GM23338 (cell line): ENCODE measurements at regions not wholly inside any gene's neighbourhood (a gene's known extent, or its start where the extent isn't known, plus 50 kb on each side); places are given as distances from the start of the nearest gene placed in this dataset.

Experiments used
- CREB1 ChIP-seq: fragments of 250-450 bp; sonication (Bioruptor Pico); IDR thresholded peaks from 2 replicates; pipeline ENCODE4 v1.5.0; 2020; ENCODE audit warnings: low read depth, mild to moderate bottlenecking, moderate library complexity
- CTCF ChIP-seq, 2 experiments: fragments of 200-600 bp in 1 of 2; sonication (generic) in 1 of 2; conservative IDR thresholded peaks; 2 replicates each; pipeline versions ENCODE4 v1.5.1 to v1.6.1; 2016 to 2017; ENCODE audit warnings: antibody characterized with exemption in 2 of 2, low read depth in 2 of 2, mild to moderate bottlenecking in 2 of 2, moderate library complexity in 1 of 2
- EZH2 ChIP-seq: fragments of 200-600 bp; sonication (generic); IDR thresholded peaks from one replicate; pipeline ENCODE4 v1.8.0; 2017; ENCODE audit warnings: antibody characterized with exemption, mild to moderate bottlenecking, low read depth; ENCODE audit not compliant: unreplicated experiment
- EZH2phosphoT487 ChIP-seq: fragments of 200-600 bp; sonication (generic); IDR thresholded peaks from one replicate; pipeline ENCODE4 v1.8.1; 2018; ENCODE audit warnings: antibody characterized with exemption; ENCODE audit not compliant: unreplicated experiment
- NANOG ChIP-seq: IDR thresholded peaks from 2 replicates; pipeline ENCODE4 v1.6.1; 2016; ENCODE audit warnings: antibody characterized with exemption, borderline replicate concordance
- POLR2AphosphoS5 ChIP-seq: IDR thresholded peaks from 2 replicates; pipeline ENCODE4 v1.6.1; 2016; ENCODE audit warnings: antibody characterized with exemption, low read depth
- REST ChIP-seq: IDR thresholded peaks from one replicate; pipeline ENCODE4 v1.6.1; 2018; ENCODE audit warnings: antibody characterized with exemption; ENCODE audit not compliant: unreplicated experiment
- ZNF114 ChIP-seq: fragments of 250-450 bp; sonication (Bioruptor Pico); IDR thresholded peaks from 2 replicates; pipeline ENCODE4 v1.5.0; 2020; ENCODE audit warnings: mild to moderate bottlenecking, moderate library complexity
- ZNF331 ChIP-seq: fragments of 250-450 bp; sonication (Bioruptor Pico); IDR thresholded peaks from 2 replicates; pipeline ENCODE4 v1.5.0; 2020; ENCODE audit warnings: low read depth, mild to moderate bottlenecking, moderate library complexity
- ZNF462 ChIP-seq: fragments of 250-450 bp; sonication (Bioruptor Pico); IDR thresholded peaks from 2 replicates; pipeline ENCODE4 v1.5.0; 2020; ENCODE audit warnings: mild to moderate bottlenecking, moderate library complexity

GRCh38 chr5:23316060-23316591 lies 191.3 kb upstream of the PRDM9 start:
- TF ChIP-seq CTCF (conservative IDR thresholded peaks at IDR 0.05; ENCODE audit: low read depth in 2 of 2), result no peak
- TF ChIP-seq POLR2AphosphoS5, result no peak
- no peak for TF ChIP-seq REST
- TF ChIP-seq ZNF462 (CRISPR knock-in tag), result no peak
- no peak for TF ChIP-seq EZH2
- TF ChIP-seq EZH2phosphoT487, result no peak
- no peak for TF ChIP-seq NANOG
- no peak for TF ChIP-seq CREB1
- TF ChIP-seq ZNF331 (CRISPR knock-in tag), result no peak
- no peak for TF ChIP-seq ZNF114
